Activated naive CD8-positive, alpha-beta T cell treated with anti-CD3 and anti-CD28 coated beads for 36 hours (primary cell): ENCODE measurements at regions not wholly inside any gene's neighbourhood (a gene's known extent, or its start where the extent isn't known, plus 50 kb on each side); places are given as distances from the start of the nearest gene placed in this dataset.

ENCODE experiments used
- DNase-seq: peaks from one replicate; pipeline ENCODE4 v3.0.0; 2021
- H3K27ac Mint-ChIP-seq: one replicate; pipeline ENCODE4 v1.8.0; 2022; ENCODE audit warnings: mild to moderate bottlenecking, moderate library complexity, mixed read lengths
- H3K27me3 Mint-ChIP-seq: one replicate; pipeline ENCODE4 v1.8.0; 2022; ENCODE audit warnings: mild to moderate bottlenecking, mixed read lengths
- H3K36me3 Mint-ChIP-seq: one replicate; pipeline ENCODE4 v1.8.0; 2021; ENCODE audit warnings: mild to moderate bottlenecking, mixed read lengths
- H3K4me1 Mint-ChIP-seq: one replicate; pipeline ENCODE4 v1.8.0; 2021; ENCODE audit warnings: mixed read lengths
- H3K4me3 Mint-ChIP-seq: one replicate; pipeline ENCODE4 v1.8.0; 2022; ENCODE audit warnings: mild to moderate bottlenecking, moderate library complexity, mixed read lengths
- H3K9me3 Mint-ChIP-seq: one replicate; pipeline ENCODE4 v1.8.0; 2022; ENCODE audit warnings: mixed read lengths

- Mint-ChIP-seq H3K4me1 (no peaks in the 10 kb centered on the region), H3K4me3 (no peak overlapping the region), H3K36me3 (no peaks in the 10 kb centered on the region), H3K27me3 (no peaks in the 10 kb centered on the region), H3K9me3 (peaks cover 10% of the 10 kb centered on the region), H3K27ac (no peak overlapping the region)
- no peak for DNase-seq
These were observed 72.0 kb upstream of the FSHR start for GRCh38 chr2:49226360-49226759.

- Mint-ChIP-seq H3K36me3 (no peaks in the 10 kb centered on the region), H3K9me3 (peaks cover 4% of the 10 kb centered on the region), H3K4me3 (no peak overlapping the region), H3K4me1 (no peaks in the 10 kb centered on the region), H3K27ac (no peak overlapping the region), H3K27me3 (no peaks in the 10 kb centered on the region)
- DNase-seq: no peak
These were observed 70.8 kb upstream of the FSHR start for GRCh38 chr2:49225126-49225525.

- peaks cover 4% of the 10 kb centered on the region for H3K9me3 Mint-ChIP-seq
- no peaks in the 10 kb centered on the region for H3K36me3 Mint-ChIP-seq
- no peaks in the 10 kb centered on the region for H3K4me1 Mint-ChIP-seq
- no peak overlapping the region for H3K27ac Mint-ChIP-seq
- no peaks in the 10 kb centered on the region for H3K27me3 Mint-ChIP-seq
- H3K4me3 Mint-ChIP-seq: no peak overlapping the region
- no peak for DNase-seq
These were observed 70.2 kb upstream of the FSHR start for GRCh38 chr2:49224426-49225010.

GRCh38 chr2:49222975-49223528 is 68.7 kb upstream of the FSHR start:
- Mint-ChIP-seq H3K27ac (no peak overlapping the region), H3K36me3 (no peaks in the 10 kb centered on the region), H3K4me3 (no peak overlapping the region), H3K9me3 (peaks cover 2% of the 10 kb centered on the region), H3K4me1 (no peaks in the 10 kb centered on the region), H3K27me3 (no peaks in the 10 kb centered on the region)
- DNase-seq: no peak

- no peaks in the 10 kb centered on the region for H3K9me3 Mint-ChIP-seq
- H3K4me1 Mint-ChIP-seq: no peaks in the 10 kb centered on the region
- no peaks in the 10 kb centered on the region for H3K27me3 Mint-ChIP-seq
- DNase-seq: no peak
- H3K4me3 Mint-ChIP-seq: no peak overlapping the region
- H3K27ac Mint-ChIP-seq: no peak overlapping the region
- no peaks in the 10 kb centered on the region for H3K36me3 Mint-ChIP-seq
These were observed 65.4 kb upstream of the FSHR start for GRCh38 chr2:49219741-49220140.

- Mint-ChIP-seq H3K9me3 (peaks cover 1% of the 10 kb centered on the region), H3K4me1 (no peaks in the 10 kb centered on the region), H3K27ac (no peak overlapping the region), H3K27me3 (no peaks in the 10 kb centered on the region), H3K4me3 (no peak overlapping the region), H3K36me3 (no peaks in the 10 kb centered on the region)
- no peak for DNase-seq
These were observed 55.9 kb upstream of the FSHR start for GRCh38 chr2:49210191-49210590.

GRCh38 chr2:49207204-49207603 is 52.9 kb upstream of the FSHR start:
- no peak overlapping the region for H3K4me3 Mint-ChIP-seq
- no peaks in the 10 kb centered on the region for H3K4me1 Mint-ChIP-seq
- H3K27ac Mint-ChIP-seq: no peak overlapping the region
- DNase-seq: no peak
- H3K27me3 Mint-ChIP-seq: no peaks in the 10 kb centered on the region
- H3K9me3 Mint-ChIP-seq: no peaks in the 10 kb centered on the region
- H3K36me3 Mint-ChIP-seq: no peaks in the 10 kb centered on the region
